ENCODE measurements at regions not wholly inside any gene's neighbourhood (a gene's known extent, or its start where the extent isn't known, plus 50 kb on each side); places are given as distances from the start of the nearest gene placed in this dataset.

DNA sequence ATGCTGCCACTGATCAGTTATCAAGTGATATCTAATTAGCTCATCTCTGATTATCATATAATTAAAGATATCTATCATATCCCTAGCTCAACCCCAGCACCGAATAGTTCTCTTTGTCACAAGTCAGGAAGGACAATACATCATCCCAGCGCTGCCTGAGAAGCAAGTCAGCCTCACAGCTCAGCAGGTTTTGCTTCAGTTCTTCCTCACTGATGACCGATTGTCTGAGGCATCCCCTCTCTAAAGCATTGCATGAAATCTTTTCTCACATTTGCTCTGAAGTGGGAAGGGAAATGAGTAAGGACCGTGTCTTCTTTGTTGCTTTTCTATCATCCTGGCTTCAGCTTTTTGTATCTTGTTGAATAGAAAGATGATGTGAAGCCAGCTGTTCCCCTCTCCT lies 247.9 kb downstream of the CMPK2 start:
- DNase-seq (ENCODE audit: low read depth, low spot score): no peak
- H3K27ac ChIP-seq: no peak overlapping the region

DNA sequence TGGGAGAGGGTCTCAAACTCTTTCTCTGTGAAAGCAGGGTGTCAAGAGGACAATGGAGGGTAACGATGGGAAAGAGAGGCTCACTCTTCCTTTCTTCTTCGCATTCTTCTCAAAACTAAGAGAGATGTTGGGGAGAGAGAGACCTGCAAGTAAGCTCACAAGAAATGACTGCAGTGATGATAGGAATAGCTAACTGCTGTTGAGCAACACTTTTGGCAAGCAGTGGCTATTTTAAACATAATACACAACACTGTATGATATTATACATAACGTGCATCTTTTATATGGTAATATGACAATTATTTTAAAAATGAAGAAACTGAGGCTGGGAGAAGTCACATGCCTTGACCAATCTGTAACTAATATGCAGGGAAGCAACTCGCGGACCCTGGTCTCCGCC lies 247.5 kb downstream of the CMPK2 start:
- DNase-seq (ENCODE audit: low read depth, low spot score): no peak
- no peak overlapping the region for H3K27ac ChIP-seq

DNA sequence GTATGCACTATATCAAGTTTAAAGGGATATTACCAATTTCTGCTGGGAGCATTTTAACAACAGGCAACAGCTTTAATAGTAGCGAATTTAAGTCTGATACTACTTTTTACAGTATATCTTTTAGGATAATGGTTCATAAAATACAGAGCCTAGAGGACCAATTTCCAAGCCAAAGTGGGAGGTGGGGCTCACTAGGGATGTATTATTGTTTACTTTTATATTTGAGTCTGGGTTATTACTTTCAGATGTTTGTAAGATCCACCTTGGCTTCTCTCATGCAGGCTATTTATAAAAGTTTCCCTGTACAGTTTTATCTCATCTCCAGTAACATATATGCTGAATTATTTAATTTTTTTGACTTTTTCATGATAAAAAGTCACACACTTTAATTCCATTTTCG lies 242.0 kb downstream of the CMPK2 start:
- DNase-seq (ENCODE audit: low read depth, low spot score): no peak
- no peak overlapping the region for H3K27ac ChIP-seq

DNA sequence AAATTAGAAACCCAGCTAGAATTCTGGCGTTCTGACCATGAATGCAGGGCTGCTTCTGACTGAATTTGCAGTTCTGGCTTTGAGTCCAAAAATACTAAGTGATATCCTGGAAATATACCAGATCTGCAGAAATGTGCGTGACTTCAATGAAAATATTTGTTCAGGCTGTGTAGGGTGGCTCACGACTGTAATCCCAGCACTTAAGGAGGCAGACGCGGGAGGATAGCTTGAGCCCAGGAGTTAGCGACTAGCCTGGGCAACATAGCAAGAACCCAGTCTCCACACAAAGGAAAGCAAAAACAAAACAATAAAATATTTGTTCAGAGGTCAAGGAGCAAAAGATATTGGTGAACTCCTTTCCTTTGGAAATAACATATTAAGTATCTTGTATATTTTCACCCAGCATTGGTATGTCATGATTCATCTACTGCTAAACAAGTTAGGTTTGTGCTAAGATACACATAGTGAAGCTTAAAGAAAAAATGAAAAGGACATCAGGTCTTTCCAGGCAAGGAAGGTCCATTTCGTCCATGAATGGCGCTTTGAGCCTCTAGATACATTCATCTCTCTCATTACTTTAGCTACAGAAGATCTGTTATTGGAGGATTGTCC lies 239.2 kb downstream of the CMPK2 start:
- no peak for DNase-seq (ENCODE audit: low read depth, low spot score)
- H3K27ac ChIP-seq: no peak overlapping the region

DNA sequence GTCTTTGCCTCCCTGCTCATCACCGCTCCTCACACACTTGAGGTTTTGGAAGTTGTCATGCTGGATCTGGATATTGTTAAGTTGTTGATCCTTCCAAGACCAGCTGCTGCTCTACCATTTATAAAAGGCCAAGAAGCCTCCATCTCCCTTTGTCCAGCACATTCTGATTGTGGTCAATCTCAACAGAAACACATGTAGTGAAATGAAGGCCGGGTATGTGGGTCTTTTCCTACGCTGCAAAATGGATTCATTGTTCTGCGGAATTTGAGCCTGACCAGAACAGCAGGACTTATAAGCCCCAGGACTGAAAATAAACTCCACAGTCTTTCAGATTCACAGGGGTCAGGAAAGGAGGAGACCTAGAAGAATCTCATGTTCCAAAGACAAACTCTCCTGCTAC lies 238.4 kb downstream of the CMPK2 start:
- H3K27ac ChIP-seq: no peak overlapping the region
- DNase-seq (ENCODE audit: low read depth, low spot score): no peak

DNA sequence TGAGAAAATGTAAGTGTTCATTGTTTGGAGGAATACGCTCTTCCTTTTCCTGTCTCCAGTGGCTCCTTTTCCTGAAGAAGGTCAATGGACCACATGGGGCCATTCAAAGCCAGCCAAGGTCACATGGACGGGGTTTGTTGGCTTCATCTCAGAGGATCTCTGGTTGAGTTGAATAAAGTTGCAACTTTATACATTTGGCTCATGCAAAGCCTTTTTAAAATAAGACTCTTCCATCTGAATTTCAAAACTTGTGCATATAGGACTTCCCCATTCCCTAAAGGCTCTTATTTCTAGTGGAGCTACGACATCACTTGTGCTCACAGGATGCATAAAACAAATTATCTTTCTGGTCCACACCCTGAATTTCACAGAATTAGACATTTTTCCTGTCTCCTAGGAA lies 235.5 kb downstream of the CMPK2 start:
- no peak for DNase-seq (ENCODE audit: low read depth, low spot score)
- H3K27ac ChIP-seq: no peak overlapping the region

DNA sequence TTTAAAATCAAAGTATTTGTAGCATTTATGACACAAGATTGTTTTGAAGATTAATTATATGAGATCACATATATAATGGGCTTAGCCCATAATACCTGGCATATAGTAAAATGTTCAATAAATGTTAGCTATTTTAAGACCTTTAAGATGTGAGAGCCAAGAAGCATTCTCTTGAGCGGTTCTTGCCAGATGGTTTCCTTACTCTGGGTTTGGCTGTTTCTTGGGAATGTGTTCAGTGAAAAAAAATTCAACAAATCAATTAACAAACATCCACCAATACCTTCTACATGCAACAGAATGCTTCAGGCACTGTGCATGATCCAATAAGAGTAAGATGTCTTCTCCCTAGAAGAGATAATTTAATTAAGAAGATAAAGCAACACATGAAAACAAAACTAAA lies 230.4 kb downstream of the CMPK2 start:
- DNase-seq (ENCODE audit: low read depth, low spot score): no peak

DNA sequence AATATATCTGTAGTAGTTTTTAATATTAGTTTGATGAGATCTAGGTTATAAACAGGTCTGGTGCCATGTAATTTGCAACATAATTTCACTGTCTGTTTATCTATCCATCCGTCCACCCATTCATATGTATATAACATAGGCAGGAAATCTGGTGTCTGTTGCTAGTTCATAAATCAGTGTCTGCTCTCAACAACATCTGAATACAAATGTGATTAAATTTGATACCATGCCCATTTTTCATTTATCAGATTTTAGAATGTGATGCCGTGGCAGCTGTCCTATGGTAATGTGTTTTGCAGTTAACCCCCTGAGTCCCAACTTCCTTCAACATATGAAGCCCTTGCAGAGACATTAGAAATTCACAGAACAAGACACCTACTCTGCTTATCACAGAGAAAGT lies 228.4 kb downstream of the CMPK2 start:
- DNase-seq (ENCODE audit: low read depth, low spot score): no peak

More for the DNA sequence above, 230.4 kb downstream of the CMPK2 start:
- no peak overlapping the region for H3K27ac ChIP-seq

DNA sequence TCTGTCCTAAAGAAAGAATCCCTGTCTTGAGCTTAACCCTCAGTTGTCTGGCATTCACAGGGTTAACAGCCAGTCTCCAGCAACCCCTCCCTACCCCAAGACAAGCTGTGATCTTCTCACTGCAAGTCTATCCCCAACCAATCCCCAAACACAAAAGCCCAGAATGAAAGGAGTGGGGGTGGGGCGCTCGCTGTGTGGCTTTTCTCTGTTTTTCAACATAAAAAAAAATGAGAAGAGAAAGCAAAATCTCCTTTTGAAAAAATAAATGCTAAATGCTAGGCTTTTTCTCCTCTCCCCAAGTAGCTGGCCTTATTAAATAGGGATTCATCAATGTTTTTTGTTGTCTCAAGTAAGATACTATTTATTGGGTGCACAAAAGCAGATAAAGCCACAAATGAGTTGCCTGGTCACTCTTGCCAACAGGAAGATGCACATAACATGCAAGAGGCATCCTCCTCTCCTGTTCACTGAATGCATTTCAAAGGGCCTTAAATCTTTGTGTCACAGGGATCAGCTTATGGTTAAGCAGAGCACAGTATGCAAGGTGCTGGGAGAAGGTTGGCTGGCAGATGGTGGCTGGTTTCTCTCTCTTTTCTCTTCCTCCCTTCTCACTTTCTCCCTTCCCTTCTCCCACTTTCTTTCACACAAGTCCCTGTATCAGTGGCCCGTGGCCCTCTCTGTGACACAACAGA lies 225.6 kb downstream of the CMPK2 start:
- DNase-seq (ENCODE audit: low read depth, low spot score): no peak
- H3K27ac ChIP-seq: no peak overlapping the region

More for the DNA sequence above, 228.4 kb downstream of the CMPK2 start:
- no peak overlapping the region for H3K27ac ChIP-seq

DNA sequence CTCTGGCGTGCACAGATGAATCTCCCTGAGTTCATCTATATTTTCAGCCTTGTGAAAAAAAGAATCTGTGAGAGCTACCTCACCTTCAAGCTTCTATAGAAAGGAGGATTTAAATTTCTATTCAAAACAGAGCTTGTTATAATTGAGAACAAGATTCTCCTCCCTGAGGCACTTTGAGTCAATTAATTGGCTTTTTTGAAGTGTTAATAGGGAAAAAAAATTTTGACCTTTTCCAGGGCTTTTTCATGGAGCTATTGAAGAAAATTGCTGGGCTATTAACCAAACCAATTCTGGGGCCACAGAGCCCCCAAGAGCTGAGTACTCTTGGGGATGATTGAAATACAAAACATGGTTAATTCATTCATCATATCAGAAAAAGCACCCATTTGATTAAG lies 225.1 kb downstream of the CMPK2 start:
- no peak for DNase-seq (ENCODE audit: low read depth, low spot score)

DNA sequence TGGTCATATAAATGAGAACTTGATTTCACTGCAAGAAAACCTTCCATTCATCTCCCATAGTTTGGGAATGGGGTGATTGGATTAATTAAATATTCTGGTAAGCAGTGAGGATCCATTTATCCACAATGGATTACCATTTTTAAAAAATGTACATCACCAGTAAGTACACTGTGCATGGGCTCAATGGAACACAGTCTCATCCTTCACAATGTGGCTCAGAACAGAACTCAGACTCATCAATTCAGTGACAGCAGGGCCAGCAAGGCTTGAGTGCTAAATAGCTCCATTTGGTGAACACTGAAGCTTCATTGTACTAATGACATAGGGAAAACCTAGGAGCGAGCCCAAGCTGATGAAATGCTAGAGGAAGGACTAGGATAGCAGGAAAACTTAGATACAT lies 223.8 kb downstream of the CMPK2 start:
- no peak for DNase-seq (ENCODE audit: low read depth, low spot score)
- H3K27ac ChIP-seq: no peak overlapping the region

More for the DNA sequence above, 225.1 kb downstream of the CMPK2 start:
- no peak overlapping the region for H3K27ac ChIP-seq

DNA sequence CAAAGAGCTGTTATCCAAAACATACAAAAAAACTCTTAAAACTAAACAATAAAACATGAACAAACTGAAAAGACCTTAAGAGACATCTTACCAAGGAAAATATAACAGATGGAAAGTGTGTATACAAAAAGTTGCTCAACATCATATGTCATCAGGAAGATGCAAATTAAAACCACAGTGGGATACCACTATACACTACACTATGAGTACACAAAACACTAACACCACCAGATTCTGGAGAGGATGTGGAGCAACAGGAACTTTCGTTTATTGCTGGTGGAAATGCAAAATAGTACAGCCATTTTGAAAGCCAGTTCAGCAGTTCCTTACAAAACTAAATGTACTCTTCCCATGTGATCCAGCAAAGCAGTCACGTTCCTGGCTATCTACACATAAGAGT lies 221.4 kb downstream of the CMPK2 start:
- DNase-seq (ENCODE audit: low read depth, low spot score): no peak
- H3K27ac ChIP-seq: no peak overlapping the region

DNA sequence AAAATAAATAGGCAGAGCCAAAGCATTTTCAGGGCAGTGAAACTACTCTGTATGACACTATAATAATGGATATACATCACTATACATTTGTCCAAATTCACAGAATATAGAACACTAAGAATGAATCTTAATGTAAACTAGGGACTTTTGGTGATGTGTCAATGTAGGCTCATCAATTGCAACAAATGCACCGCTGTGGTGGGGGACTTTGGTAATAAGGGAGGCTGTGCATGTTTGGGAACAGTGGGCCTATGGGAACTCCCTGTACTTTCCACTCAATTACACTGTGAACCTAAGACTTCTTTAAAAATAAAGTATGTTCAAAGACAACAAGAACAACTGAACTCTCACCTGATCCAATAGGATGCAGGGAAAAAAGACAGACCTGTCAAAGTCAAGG lies 220.7 kb downstream of the CMPK2 start:
- no peak overlapping the region for H3K27ac ChIP-seq
- no peak for DNase-seq (ENCODE audit: low read depth, low spot score)

DNA sequence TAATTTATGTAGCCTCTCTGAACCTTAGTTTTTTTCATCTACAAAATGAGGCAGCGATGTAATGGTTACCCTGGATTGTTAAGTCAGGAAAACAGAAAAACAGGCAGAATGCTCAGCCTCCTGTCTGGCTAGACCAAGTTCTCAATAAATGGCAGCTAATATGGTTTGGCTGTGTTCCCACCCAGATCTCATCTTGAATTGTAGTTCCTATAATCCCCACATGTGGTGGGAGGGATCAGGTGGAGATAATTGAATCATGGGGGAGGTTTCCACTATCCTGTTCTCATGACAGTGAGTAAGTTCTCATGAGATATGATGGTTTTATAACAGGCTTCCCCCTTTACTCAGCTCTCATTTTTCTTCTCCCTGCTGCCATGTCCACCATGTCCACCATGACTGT lies 220.0 kb downstream of the CMPK2 start:
- no peak for DNase-seq (ENCODE audit: low read depth, low spot score)
- no peak overlapping the region for H3K27ac ChIP-seq

DNA sequence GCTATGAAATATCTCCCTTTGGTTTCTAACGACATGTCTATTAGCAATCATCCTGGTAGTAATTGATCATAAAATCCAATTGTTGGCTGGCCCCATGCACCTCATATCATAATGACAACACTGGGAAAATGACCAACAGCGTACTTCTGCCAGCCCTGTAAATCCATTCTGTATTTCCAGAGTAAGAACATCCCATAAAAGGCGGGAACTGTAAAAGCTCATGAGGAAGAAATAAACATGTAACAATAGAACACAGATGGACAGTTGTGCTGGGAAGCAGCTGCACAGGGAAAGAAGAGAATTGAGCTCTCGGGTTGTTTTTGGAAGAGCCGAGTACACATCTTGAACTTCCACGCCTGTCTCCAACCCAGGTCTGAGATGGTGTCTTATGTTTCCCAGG lies 218.7 kb downstream of the CMPK2 start:
- no peak for DNase-seq (ENCODE audit: low read depth, low spot score)
- H3K27ac ChIP-seq: no peak overlapping the region

DNA sequence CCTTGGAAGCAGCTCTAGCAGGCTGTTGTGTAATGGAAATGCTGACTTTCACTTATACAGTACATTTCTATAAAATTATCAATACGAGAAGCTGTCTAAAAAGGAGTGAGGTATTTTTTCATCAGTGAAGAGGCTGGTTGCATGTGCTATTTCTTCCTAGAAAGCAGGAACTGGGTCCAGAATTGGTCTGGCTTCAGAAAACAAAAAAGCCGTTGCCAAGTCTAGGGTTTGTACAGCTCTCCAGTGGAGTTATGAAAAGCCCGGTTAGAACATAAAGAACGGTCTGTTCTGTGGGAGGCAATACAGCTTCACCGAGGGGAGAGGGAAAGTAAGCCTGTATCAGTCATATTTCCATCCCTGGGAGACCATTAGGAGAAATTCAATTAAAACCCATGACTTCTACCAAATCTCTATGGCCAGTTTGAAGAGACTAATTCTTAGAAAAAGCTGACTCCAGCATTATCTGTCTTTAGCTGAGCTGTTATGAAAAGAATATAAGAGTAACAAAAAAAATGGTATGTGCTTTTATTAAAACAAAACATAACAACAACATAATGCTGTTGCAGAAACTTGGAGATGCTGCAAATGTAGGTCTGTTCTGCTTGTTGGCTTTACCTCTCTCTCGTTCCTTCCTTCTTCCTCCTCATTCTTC lies 217.0 kb downstream of the CMPK2 start:
- no peak for DNase-seq (ENCODE audit: low read depth, low spot score)
- H3K27ac ChIP-seq: no peak overlapping the region

DNA sequence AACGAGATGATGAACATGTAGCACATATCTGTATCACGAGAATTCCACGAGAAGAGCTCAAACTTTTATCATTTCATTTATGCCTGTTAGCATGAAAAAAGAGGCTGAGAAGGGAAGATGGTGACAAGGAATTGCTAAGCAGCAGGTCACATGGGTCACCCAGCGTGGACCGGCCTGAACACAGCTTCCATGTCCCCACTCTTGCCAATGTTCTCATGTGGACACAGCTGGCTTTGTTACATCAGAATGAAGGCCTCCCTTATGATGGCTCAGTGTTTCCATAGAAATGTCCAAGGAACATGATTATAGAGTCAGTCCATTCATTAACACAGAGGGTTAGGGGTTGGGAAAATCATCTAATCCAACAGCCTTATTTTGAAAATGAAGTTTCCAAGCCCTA lies 215.4 kb downstream of the CMPK2 start:
- H3K27ac ChIP-seq: no peak overlapping the region
- DNase-seq (ENCODE audit: low read depth, low spot score): no peak

DNA sequence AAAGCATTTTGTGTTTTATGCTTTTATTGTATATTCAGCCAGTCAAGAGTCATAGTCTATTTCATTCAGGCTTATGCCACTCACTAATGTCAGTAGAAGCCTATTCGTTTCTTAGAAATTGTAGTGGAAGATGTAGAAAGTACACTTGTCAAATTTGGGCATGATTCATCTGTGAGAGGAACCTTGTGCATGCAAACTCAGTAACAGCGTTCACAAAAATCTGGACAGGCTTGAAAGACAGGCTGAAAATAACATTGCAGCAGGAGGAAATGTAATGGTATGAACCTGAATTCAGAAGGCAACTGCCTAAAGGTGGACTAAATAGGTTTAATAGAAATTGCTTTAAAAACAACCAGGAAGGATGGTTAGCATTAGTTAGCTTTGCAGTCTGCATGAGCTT lies 213.5 kb downstream of the CMPK2 start:
- H3K27ac ChIP-seq: no peak overlapping the region
- no peak for DNase-seq (ENCODE audit: low read depth, low spot score)

DNA sequence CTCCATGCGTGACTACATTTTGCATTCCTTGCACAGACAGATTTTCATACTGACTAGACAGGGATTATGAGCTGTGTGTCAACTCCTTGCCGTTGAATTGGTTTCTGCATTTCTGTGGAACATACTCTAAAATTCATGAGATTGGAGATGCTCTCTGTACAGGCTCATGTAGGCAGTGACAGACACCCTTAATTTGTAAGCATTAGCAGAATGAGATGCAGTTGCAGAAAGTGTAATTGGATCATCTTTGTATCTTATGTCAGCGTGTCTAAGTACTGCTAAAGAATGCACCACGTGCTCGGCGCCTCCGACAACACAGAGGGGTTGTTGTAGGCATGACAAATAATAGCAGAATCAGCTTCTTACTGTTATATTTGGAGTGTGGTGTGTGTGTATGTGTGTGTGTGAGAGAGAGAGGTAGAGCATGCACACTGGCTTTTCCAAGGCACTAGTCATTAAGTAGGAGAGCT lies 212.4 kb downstream of the CMPK2 start:
- DNase-seq (ENCODE audit: low read depth, low spot score): no peak
- no peak overlapping the region for H3K27ac ChIP-seq

DNA sequence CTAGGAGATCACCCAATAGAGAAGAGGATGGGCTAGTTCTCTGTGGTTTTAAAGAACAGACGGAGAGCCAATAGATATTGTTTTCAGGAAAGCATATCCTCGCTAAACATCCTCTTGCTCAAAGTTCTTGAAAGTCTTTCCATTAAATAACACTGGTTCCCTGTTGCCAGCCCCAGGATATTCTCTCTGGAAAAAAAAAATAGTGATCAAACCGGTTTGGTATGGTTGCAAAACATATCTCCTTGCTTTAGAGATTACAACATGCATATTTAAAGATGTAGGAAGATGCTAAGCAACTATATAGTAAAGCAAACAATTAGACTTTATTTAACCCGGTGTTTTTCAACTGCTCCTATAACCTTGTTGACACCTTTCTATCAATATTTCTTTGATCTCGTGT lies 211.4 kb downstream of the CMPK2 start:
- no peak for DNase-seq (ENCODE audit: low read depth, low spot score)
- no peak overlapping the region for H3K27ac ChIP-seq

DNA sequence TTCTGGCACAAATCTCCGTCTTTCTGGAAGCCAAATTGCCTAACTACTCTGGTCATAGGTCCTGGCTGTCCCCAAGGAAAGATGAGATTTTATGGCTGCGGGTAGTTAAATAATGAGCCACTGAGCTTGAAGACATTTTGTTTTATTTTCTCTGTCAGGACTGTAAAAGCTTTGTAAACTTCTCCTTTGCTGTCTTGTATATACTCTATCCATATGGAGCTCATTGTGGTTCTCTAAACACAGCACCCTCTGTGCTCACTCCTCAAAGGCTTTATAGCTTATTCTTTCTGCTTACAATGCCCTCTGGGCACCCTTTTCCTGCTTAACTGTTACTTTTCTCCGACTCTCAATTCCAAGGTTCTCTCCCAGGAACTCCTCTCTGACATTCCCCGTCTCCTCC lies 209.1 kb downstream of the CMPK2 start:
- no peak for DNase-seq (ENCODE audit: low read depth, low spot score)
- no peak overlapping the region for H3K27ac ChIP-seq

DNA sequence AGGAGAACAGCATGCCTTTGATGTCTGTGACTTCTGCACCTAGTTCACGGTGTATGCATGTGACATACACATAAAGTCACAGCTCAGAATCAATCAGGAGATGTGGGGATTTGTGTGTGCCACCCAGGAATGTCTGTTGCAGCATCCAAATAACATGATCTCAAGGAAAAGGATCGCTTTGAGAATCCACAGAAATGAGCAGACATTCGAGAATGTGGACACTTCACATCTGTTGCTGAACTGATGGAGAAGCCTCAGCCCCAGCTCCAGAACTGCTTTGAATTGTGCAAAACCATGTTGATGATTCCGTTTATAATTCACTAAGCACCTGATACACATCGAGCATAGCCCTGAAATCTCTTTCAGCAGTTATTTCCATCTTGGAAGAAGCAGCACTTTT lies 208.6 kb downstream of the CMPK2 start:
- H3K27ac ChIP-seq: no peak overlapping the region
- no peak for DNase-seq (ENCODE audit: low read depth, low spot score)
